Adipocyte (in vitro differentiated cells): ENCODE measurements at regions not wholly inside any gene's neighbourhood (a gene's known extent, or its start where the extent isn't known, plus 50 kb on each side); places are given as distances from the start of the nearest gene placed in this dataset.
A peak's percentile ranks its signal among the peaks of the same experiment; 100 is the strongest.

Experiments
- DNase-seq: peaks from one replicate; pipeline ENCODE4 v3.0.0-alpha.2; 2015; ENCODE audit warnings: low read depth
- H3K27me3 ChIP-seq: replicated peaks from 2 replicates; pipeline ENCODE4 v1.7.0; 2013; ENCODE audit warnings: mild to moderate bottlenecking, low read length, moderate library complexity; ENCODE audit not compliant: control insufficient read depth, insufficient read depth
- H3K36me3 ChIP-seq: 2 replicates; pipeline ENCODE4 v1.7.0; 2013; ENCODE audit warnings: low read length, mild to moderate bottlenecking, moderate library complexity; ENCODE audit not compliant: control insufficient read depth, insufficient read depth, severe bottlenecking
- H3K4me1 ChIP-seq: 2 replicates; pipeline ENCODE4 v1.7.0; 2013; ENCODE audit warnings: mild to moderate bottlenecking, low read length, moderate library complexity; ENCODE audit not compliant: control insufficient read depth, insufficient read depth
- H3K4me3 ChIP-seq: 2 replicates; pipeline ENCODE4 v1.7.0; 2013; ENCODE audit warnings: mild to moderate bottlenecking, low read length, moderate library complexity
- H3K9ac ChIP-seq: 2 replicates; pipeline ENCODE4 v1.7.0; 2013; ENCODE audit warnings: mild to moderate bottlenecking, low read length, moderate library complexity
- H3K9me3 ChIP-seq: 2 replicates; pipeline ENCODE4 v1.7.0; 2013; ENCODE audit warnings: mild to moderate bottlenecking, low read length, moderate library complexity; ENCODE audit not compliant: control insufficient read depth

DNA sequence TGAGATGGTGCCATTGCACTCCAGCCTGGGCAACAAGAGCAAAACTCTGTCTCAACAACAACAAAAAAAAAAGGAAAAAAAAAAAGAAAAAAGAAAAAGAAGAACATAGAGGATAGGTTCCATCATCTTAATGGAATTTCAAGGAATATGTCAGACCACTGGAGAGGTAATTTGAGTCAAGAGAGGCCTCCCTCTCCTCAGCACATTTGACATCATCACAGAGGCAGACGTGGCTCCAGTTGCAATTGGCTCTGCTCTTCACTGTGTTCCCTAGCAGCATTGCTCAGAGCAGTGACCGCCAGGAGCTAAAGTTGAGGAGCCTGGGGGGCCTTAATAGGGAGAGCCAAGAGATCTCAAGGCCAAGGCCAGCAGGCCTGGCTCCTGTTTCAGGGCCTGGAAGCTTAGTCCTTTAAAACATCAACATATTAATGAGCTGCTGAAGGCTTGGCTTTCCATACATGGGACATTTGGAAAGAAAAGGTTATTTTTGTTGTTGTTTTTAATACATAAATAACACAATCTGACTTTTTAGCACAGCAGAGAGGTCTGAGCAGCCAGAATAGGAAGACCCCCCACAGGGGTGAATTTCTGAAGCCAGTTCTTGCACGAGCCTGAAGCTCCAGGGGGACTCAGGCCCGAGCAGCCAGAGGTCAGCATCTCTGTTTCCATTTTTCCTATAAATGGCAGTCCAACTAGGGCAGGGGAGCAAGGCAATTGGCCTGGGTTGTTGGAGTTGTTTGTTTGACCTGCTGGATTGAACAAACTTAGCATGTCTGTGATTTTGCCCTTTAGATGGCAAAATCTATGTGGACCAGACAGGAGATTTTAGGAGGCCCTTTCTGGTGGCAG, 118.3 kb upstream of the FGGY start:
- H3K4me1 ChIP-seq, result peaks cover 40% of the 10 kb centered on the region
- DNase-seq, result peak; percentile 48
- H3K9ac ChIP-seq, result peak overlapping the region; percentile 48
- no peaks in the 10 kb centered on the region for H3K9me3 ChIP-seq
- H3K4me3 ChIP-seq, result no peak overlapping the region
- H3K36me3 ChIP-seq, result no peaks in the 10 kb centered on the region
- no peaks in the 10 kb centered on the region for H3K27me3 ChIP-seq

DNA sequence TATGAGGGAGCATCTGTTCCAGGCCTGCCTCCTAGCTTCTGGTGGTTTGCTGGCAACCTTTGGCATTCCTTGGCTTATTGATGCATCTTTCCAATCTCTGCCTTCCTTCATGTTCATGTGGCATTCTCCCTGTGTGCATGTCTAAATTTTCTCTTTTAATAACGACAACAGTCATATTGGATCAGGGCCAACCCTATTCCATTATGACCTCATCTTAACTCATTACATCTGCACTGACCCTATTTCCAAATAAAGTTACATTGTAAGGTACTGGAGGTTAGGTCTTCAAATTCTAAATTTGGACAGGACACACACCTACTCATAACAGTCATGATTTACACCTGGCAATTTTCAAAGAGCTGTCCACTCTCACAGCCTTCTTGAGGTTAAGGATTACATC, 117.2 kb upstream of the FGGY start:
- Histone ChIP-seq H3K27me3 (no peaks in the 10 kb centered on the region), H3K9me3 (no peaks in the 10 kb centered on the region), H3K4me3 (no peak overlapping the region), H3K36me3 (no peaks in the 10 kb centered on the region), H3K4me1 (peaks cover 34% of the 10 kb centered on the region), H3K9ac (peak overlapping the region; percentile 48)
- no peak for DNase-seq

DNA sequence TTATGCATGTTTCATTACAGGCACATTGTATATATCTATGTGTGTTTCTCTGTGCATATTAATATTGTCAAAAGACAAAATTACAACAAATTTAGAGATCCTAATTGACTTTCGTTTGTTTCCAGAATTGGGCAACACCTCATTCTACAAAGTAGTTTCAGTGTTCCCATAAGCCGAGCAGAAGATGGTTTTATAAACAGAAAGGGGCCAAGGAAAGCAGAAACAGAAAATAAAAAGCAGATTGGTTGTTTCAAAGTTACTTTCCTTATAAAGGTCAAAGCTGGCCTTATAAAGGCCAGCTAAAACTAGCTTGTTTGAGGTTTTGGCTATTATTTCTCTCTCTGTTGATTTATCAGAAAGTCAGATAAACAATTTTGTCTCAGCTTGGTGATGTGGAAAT, 116.2 kb upstream of the FGGY start:
- H3K4me3 ChIP-seq, result peak overlapping the region; percentile 35

DNA sequence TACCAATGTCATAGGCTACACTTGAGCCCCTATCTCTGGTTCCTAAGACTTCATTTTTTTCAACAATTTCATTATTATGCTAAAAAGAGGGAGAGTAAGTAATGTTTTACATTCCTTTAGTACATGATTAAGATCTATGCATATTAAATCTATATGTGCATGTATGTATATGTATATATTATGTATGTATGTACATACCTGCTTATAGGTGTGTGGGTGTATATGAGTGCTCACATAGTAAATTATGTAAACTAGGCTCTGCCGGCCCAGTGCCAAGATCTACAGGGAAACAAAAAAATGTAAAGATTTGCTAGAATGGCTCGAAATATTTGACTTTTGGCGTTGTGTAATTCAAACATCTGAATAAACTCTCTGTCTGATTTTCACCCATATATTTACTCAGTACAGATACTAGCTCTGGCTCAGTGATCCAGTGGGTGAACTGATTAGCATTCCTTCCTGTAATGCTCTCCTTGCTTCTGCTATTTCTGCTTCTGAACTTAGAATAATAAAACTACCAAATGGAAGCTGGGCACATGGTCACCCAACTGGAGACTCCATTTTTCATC, 113.1 kb upstream of the FGGY start:
- Histone ChIP-seq H3K27me3 (no peaks in the 10 kb centered on the region), H3K9ac (no peak overlapping the region), H3K4me1 (peaks cover 34% of the 10 kb centered on the region), H3K36me3 (no peaks in the 10 kb centered on the region), H3K9me3 (no peaks in the 10 kb centered on the region), H3K4me3 (no peak overlapping the region)
- no peak for DNase-seq

More for the DNA sequence above, 116.2 kb upstream of the FGGY start:
- peak; percentile 42 for DNase-seq
- Histone ChIP-seq H3K27me3 (no peaks in the 10 kb centered on the region), H3K9ac (peak overlapping the region; percentile 42), H3K36me3 (no peaks in the 10 kb centered on the region), H3K4me1 (peaks cover 34% of the 10 kb centered on the region), H3K9me3 (no peaks in the 10 kb centered on the region)

DNA sequence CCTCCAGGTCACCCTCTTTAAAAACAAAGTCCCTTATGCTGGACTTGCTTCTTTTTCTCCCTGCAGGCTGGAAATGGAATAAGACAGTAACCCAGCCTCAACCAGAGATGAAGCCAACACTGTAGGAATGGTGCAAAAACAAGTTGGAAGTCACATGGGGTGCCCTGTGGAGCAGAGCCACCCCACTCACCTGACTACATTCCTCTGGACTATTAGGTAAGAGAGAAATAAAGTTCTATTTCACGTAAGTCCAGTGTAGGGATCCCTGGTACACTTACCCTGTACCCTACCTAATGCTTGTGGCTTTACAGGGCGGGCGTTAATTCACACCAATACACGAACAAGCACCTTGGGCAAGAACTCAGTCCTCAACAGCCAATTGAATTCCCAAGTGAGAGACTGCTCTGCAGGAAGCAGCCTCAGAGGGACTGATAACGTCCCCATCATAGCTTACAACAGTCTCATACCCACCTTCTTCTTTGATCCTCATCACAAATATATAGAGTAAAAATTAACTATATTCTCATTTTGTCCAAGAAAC, 112.5 kb upstream of the FGGY start:
- H3K36me3 ChIP-seq, result no peaks in the 10 kb centered on the region
- H3K9me3 ChIP-seq, result no peaks in the 10 kb centered on the region
- no peak for DNase-seq
- peaks cover 30% of the 10 kb centered on the region for H3K4me1 ChIP-seq
- no peak overlapping the region for H3K4me3 ChIP-seq
- H3K27me3 ChIP-seq, result no peaks in the 10 kb centered on the region
- H3K9ac ChIP-seq, result no peak overlapping the region

DNA sequence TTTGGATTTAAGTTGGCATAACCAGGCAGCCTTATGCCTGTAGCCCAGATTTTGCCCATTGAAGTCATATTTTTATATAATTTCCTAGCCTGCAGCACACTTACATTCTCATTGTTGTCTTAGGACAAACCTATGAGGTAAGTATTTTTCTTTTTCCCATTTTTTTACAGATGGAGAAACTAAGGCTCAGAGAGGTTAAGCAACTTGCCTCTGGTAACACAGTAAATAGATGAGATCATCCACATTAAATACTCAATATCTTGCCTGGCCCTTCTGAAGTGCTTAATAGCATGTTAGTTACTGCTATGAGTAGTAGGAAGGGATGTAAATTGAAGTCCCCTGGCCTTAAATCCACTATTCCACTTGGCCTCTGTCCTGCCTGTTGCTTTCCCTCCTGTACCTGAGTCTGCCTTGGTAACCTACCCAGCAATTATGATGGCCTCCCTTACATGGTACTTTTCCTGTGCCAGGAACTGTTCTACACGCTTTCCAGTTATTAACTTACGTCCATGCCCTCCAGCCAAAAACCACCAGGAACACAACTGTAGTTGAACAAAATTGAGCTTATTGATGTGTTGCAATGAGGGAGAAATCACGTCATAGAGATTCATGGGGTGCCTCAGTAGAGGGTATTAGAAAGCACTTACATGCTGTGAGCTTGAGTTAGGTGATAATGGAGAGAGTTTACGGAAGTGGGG, 111.6 kb upstream of the FGGY start:
- no peaks in the 10 kb centered on the region for H3K27me3 ChIP-seq
- H3K36me3 ChIP-seq, result no peaks in the 10 kb centered on the region
- H3K4me1 ChIP-seq, result peaks cover 21% of the 10 kb centered on the region
- no peak overlapping the region for H3K9ac ChIP-seq
- DNase-seq, result no peak
- no peaks in the 10 kb centered on the region for H3K9me3 ChIP-seq
- H3K4me3 ChIP-seq, result no peak overlapping the region

DNA sequence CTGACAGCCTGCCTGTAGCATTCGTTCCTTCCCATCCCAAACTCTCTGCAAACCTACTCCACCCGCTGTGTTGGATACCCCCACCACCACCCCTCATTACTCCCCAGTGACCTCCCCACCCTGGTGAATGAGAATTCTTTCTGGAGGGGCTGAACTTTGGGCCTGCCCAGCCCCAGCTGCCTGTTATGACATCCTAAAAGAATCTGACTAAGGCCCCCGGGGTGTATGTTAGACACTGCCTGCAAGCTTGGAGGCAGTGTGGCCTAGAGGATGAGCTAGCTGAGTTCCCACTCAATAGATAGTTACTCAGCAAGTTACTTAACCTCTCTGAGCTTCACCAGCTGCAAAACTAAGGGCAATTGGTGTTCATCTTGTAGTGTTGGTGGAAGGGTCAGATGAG, 110.2 kb upstream of the FGGY start:
- no peaks in the 10 kb centered on the region for H3K36me3 ChIP-seq
- H3K4me1 ChIP-seq, result peaks cover 10% of the 10 kb centered on the region
- peak; percentile 50 for DNase-seq
- no peaks in the 10 kb centered on the region for H3K27me3 ChIP-seq
- H3K9me3 ChIP-seq, result no peaks in the 10 kb centered on the region
- H3K9ac ChIP-seq, result peak overlapping the region; percentile 21
- no peak overlapping the region for H3K4me3 ChIP-seq

DNA sequence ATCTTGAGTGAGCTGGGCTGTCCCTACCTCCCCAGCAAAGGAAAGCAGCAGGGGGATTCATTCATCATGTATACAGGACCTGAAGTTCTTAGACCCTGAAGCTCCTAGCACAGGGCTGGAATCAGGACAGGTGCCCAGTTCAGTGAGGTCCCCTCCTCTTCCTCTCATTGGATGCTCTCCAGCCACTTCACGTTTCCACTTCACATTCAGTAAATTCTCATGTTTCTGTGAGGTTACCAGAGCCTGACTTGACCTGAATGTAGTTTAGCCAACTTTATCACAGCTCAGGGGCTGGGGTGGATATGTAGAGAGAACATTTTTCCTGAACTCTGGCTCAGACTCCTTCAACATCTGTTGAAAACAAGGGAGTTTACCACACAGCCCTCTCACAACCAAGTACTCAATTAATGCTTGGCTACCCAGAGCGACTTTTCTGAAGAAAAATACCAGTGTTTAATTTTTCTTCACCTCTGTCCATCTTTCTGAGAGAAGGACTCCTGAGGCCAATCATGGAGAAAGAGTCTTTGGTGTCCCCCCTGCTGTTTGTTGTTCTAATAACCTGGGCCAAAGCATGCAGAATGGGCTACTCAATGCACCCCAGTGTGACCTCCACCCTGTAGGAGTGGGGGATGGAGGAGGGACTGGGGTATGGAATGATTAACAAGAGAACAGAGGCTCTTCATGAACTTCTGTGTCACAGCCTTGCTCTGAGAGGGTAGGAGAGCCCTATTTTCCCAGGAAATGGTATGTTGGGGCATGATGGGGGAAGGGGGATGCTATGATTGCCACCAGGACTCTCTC, 108.3 kb upstream of the FGGY start:
- Histone ChIP-seq H3K4me1 (peaks cover 10% of the 10 kb centered on the region), H3K9ac (no peak overlapping the region), H3K4me3 (no peak overlapping the region), H3K27me3 (no peaks in the 10 kb centered on the region), H3K36me3 (no peaks in the 10 kb centered on the region), H3K9me3 (no peaks in the 10 kb centered on the region)
- DNase-seq, result no peak

DNA sequence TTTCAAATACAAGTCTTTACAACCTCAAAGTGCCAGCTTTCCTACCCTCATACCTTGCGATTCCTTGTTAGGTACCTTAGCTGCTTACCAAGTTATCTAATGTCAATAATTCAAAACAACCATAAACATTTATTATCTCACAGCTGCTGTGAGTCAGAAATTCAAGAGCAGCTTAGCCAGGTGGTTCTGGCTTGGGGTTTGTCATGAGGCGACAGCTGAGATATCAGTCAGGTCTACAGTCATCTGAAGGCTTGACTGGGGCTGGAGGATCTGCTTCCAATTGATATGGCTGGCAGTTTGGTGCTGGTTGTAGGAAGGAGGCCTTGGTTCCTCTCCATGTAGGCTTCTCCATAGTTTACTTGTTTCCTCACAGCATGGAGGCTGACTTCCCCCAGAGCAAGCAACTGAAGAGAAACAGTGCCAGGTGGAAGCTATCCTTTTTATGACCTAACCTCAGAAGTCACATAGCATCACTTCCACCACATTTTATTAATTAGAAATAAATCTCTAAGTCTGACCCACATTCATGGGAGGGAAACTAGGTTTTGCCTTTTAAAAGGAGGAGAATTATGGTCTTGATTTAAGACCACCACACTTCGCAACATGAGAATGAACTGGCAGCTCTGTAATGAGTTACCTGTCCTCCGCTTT, 103.3 kb upstream of the FGGY start:
- DNase-seq, result no peak
- H3K36me3 ChIP-seq, result no peaks in the 10 kb centered on the region
- no peaks in the 10 kb centered on the region for H3K27me3 ChIP-seq
- no peak overlapping the region for H3K9ac ChIP-seq
- H3K9me3 ChIP-seq, result no peaks in the 10 kb centered on the region
- peaks cover 6% of the 10 kb centered on the region for H3K4me1 ChIP-seq
- H3K4me3 ChIP-seq, result no peak overlapping the region

DNA sequence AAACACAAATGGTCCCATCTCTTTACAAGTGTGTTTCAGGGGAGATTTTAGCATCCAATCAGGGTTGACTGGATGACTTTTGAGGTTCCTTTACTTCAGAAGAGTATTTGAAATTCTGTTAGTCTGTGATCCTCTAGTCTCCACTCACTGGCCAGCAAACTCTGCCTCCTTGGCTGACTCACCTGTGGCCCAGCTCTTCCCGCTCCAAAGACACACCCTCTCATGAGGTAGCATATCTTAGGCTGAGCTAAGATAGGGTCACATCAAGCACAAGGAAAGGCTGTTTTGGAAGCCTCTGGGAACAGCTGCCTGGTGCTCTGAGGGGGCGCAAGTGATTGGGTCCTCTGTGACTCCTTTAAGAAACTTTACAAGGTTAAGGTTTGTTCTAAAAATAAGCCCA, 102.3 kb upstream of the FGGY start:
- Histone ChIP-seq H3K36me3 (no peaks in the 10 kb centered on the region), H3K9ac (no peak overlapping the region), H3K4me1 (peaks cover 3% of the 10 kb centered on the region), H3K27me3 (no peaks in the 10 kb centered on the region), H3K4me3 (no peak overlapping the region), H3K9me3 (no peaks in the 10 kb centered on the region)
- DNase-seq, result no peak
